Posterior cingulate gyrus (tissue), 11 donors: ENCODE measurements at regions not wholly inside any gene's neighbourhood (a gene's known extent, or its start where the extent isn't known, plus 50 kb on each side); places are given as distances from the start of the nearest gene placed in this dataset.

Source experiments
- DNase-seq, 10 donors: peaks; one replicate each; pipeline versions ENCODE4 v3.0.0 to v3.0.0-alpha.2; 2020 to 2021; ENCODE audit warnings: mixed read lengths in 3 of 10
- intact Hi-C: fragments of 100-400 bp; cut with DNase I; formaldehyde crosslinking; loops from one replicate; pipeline ENCODE4 v1.15.1; 2023

GRCh38 chr18:51513517-51513916, 316.0 kb upstream of the MEX3C start:
- intact Hi-C loops, result no loop called here
- no peak for DNase-seq

GRCh38 chr18:51514128-51514527, 316.6 kb upstream of the MEX3C start:
- DNase-seq, result no peak
- intact Hi-C loops, result no loop called here

GRCh38 chr18:51516478-51517038, 319.1 kb upstream of the MEX3C start:
- no peak for DNase-seq
- intact Hi-C loops, result no loop called here

DNA sequence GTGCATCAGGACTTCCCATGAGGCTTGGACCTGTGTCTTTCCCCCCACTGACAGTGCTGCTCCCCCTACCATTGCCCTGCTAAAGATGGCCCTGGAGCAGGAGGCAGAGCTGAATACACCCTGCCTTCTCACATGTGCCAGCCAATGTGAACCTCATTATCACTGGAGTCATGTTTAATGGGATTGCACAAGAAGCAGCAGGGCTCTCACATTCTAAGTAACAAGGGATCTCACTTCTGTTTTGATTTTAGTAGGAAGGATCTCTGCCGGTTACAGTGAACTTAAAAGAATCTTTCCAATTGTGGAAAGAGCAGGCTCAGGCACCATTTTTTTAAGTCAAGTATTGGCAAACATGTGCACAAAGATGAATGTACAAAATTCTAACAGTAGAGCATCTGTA, 322.1 kb upstream of the MEX3C start:
- no peak for DNase-seq

DNA sequence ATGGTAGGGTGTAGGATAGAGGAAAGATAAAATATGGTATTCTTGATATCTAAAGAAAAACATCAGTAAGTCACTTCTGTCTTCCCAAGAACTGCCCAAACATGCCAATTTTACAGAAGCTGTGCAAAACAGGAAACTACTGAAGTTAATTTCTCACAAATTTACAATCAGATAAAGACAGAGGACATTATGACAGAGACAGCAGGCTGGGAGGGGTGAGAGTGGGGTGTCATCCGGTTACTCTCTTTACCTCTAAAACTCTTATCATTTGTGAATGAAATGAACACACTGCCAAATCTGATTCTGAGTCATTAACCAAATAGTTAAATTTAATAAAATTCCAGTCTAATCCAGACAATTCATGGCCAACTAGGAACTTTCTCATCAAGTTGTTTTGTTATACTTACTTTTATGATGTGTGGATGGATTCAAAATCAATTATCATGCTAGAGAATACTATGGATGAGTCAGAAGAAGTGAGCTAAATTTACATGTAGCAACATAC, 323.2 kb upstream of the MEX3C start:
- intact Hi-C loops, result no loop called here
- DNase-seq, result no peak

More for the DNA sequence above, 322.1 kb upstream of the MEX3C start:
- intact Hi-C loops, result no loop called here

DNA sequence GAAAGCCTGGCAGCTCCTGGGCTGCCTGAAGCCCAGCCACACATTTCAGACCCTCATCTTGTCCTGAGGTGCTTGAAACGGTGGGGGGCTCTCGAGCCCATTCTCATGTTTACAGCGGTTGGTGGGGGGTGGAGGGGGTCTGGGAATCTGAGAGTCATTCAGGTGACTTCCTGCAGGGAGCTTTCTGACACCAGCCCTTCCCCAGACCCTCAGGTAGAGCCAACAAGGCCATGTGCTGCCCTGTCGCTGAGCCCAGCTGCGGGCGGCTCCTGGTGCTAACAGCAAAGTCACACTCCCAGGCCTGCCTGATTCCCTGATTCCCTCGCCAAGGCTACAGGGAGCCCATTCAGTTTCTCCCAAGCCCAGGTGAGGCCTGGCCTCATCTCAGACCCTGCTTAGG, 324.9 kb upstream of the MEX3C start:
- DNase-seq, result peak in 1 of 10 donors; percentile 59
- intact Hi-C loops, result no loop called here

DNA sequence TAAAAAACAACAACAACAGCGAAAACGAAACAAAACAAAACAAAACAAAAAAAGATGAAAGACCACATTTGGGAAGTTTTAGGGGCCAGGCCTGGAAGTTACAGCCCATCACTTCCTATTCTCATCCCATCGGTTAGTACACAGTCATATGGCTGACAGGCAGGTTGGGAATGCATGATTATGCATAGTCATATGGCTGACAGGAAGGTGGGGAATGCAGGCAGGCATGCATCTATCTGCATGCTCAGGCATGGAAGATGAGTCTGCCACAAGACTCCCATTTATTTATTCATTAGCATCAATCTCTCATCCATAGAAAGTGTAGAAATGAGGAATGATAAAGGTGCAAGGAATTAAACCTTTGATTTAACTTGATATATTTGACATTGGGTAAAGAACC, 325.3 kb upstream of the MEX3C start:
- intact Hi-C loops, result no loop called here
- DNase-seq, result no peak

- intact Hi-C loops, result no loop called here
- peak in 1 of 10 donors; percentile 13 for DNase-seq
These were observed 326.2 kb upstream of the MEX3C start for GRCh38 chr18:51523671-51524070.

- peak in 1 of 10 donors; percentile 6 for DNase-seq
- intact Hi-C loops, result no loop called here
These were observed 328.2 kb upstream of the MEX3C start for GRCh38 chr18:51525453-51526225.

- no peak for DNase-seq
- intact Hi-C loops, result no loop called here
These were observed 330.3 kb upstream of the MEX3C start for GRCh38 chr18:51527826-51528225.

DNA sequence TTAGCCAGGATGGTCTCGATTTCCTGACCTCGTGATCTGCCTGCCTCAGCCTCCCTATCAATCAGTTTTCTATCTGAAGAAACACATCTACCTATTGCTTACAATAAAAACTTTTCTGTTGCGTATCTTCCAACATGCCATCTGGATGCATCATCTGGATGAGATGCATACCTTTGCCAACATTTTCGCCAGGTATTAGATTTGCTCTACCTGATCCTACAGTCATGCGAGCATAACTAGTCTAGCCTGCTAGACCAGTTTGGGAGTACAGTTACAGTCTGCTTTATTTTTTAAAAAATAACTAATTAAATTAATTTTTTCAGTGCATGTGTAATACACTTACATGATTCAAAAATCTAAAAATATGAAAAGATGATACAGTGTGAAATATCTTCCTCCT, 334.0 kb upstream of the MEX3C start:
- intact Hi-C loops, result no loop called here
- no peak for DNase-seq

GRCh38 chr18:51537487-51537886, 340.0 kb upstream of the MEX3C start:
- intact Hi-C loops, result loop anchor here (2.0 kb wide), 2 partner anchors 259 to 427 kb away; no protein-coding TSS in a partner anchor
- peak; percentile 18 to 94 (median 53) for DNase-seq

DNA sequence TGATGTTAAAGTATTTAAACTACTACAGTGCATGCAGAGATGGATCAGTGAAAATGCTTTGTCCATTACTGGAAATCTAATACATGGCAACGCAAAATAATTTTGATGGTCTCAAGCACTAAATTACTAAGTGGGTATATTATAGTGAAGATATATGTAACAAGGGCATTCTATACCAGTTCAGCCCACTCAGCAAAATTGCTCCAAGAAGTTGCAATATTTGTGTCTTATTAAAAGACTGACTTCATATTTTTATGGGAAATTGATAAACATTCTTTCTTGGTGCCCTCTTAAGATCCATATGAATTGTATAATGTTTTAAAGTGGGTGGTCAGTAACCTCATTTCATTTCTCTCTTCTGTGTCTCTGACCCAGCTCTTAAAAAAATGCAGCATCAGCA, 343.1 kb upstream of the MEX3C start:
- no peak for DNase-seq
- intact Hi-C loops, result no loop called here

GRCh38 chr18:51541230-51541629, 343.7 kb upstream of the MEX3C start:
- intact Hi-C loops, result no loop called here
- no peak for DNase-seq

- intact Hi-C loops, result no loop called here
- no peak for DNase-seq
These were observed 346.2 kb upstream of the MEX3C start for GRCh38 chr18:51543658-51544155.

- no peak for DNase-seq
- intact Hi-C loops, result no loop called here
These were observed 348.0 kb upstream of the MEX3C start for GRCh38 chr18:51545446-51545845.

GRCh38 chr18:51559198-51559901, 361.9 kb upstream of the MEX3C start:
- intact Hi-C loops, result no loop called here
- DNase-seq, result no peak

GRCh38 chr18:51559902-51560287, 362.4 kb upstream of the MEX3C start:
- intact Hi-C loops, result no loop called here
- no peak for DNase-seq

DNA sequence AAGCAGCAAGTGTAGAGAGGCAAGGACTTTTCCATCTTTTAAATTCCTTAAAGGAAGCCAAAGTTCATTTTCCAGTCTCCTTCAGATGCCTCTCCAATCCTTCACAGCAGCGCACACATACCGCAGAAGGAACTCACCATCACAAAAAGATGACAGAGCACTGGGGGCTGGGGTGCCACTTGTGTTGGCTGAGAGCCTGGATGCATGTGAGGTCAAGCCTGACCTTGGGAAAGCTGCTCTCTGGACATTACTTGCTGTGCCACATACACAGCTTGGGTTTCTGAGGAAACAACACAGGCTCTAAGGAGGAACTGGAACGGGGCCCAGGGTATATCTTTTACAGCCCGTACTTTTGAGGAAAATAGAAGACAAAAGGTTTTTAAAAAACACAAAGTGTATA, 364.3 kb upstream of the MEX3C start:
- intact Hi-C loops, result no loop called here
- no peak for DNase-seq

DNA sequence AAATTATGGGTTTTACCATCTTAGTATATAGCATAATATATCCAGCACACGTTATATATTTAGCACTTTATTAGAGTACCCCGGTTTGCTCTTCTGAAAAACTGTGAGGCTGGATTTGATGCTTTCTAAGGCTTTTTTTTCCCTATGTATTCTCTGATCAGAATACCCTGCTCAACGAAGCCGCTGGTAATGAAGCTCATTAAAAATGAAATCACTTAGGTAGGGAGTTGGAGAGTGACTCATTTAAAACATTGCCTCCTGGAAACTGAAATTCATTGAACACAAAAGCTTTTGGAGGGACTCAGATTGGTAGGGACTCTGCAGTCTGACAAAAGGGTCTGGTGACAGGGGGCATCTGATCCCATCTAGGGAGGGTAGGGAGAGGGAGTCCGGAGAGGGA, 365.4 kb upstream of the MEX3C start:
- intact Hi-C loops, result no loop called here
- no peak for DNase-seq

DNA sequence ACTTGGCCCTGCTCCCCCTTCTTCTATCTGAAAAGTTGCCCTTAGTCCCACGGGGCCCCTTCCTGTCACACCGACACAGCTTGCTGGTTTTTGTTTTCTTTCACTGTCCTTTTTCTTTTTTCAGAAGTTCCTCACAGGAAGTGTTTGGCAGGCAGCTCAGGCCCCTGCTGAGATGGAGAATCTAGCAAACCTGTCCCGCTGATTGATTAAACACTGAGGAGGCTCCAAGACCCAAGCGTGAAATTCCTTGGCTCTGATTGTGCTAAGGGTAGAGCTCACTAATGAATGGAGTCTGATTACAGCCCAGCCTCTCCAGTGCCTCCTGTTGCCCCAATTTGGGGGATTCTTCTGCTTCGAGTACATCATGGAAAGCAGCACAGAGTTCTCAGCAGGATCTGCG, 365.9 kb upstream of the MEX3C start:
- DNase-seq, result no peak
- intact Hi-C loops, result no loop called here
